Inflammatory macrophage treated with lipopolysaccharide for 1 hour (primary cell): ENCODE measurements at regions not wholly inside any gene's neighbourhood (a gene's known extent, or its start where the extent isn't known, plus 50 kb on each side); places are given as distances from the start of the nearest gene placed in this dataset.
"Not testable (repeated sequence)": the region's sequence is repeated elsewhere in the genome, so short reads cannot be mapped to it uniquely, and the experiment has no call there.

Experiments
- DNase-seq, 2 donors: peaks; one replicate each; pipeline ENCODE4 v3.0.0-alpha.2; 2020 to 2022

DNA sequence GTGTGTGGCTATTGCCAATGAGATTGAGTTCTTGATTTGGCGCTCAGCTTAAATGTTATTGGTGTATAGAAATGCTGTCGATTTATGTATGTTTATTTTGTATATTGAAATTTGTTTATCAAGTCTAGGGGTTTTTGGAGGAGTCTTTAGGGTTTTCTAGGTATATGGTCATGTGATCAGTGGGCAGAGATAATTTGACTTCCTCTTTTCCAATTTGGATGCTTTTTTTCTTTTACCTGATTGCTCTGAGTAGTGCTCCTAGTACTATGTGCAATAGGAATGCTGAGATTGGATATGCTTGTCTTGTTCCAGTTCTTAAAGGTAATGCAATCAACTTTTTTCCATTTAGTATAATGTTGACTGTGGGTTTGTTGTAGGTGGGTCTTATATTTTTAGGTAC, 99.8 kb upstream of the PMCH start:
- DNase-seq, result no peak

- no peak for DNase-seq
These were observed 96.9 kb upstream of the PMCH start for GRCh38 chr12:102294568-102294967.

DNA sequence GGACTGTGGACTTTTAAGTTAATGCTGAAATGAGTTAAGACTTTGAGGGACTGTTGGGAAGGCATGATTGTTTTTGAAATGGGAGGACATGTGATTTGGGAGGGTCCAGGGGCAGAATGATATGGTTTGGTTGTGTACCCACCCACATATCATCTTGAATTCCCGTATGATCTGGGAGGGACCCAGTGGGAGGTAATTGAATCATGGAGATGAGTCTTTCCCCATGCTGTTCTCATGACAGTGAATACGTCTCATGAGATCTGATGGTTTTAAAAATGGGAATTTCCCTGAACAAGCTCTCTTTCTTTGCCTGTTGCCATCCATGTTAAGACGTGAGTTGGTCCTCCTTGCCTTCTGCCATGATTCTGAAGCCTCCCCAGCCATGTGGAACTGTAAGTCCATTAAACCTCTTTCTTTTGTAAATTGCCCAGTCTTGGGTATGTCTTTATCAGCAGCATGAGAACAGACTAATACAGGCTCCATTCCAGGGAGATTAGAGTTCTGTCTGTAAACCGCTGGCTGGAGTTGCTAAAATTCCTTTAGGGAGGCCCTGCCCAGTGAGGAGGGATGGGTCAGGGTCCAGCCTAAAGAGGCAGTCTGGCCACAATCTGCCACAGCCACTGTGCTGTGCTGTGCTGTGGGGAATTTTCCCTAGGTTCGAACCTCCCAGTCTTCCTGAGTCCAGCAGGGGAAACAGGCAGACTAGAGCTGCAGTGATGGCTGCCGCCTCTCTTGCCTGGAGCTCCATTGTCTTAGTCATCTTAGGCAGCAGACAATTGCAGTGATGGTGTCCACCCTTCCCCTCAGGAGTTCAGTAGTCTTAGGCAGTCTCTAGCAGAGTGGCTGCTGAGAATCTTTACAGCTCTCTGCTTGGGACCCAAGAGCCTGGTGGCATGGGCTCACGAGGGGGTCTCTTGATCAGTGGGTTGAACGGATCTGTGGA, 94.1 kb upstream of the PMCH start:
- peak; percentile 10 to 12 for DNase-seq

DNA sequence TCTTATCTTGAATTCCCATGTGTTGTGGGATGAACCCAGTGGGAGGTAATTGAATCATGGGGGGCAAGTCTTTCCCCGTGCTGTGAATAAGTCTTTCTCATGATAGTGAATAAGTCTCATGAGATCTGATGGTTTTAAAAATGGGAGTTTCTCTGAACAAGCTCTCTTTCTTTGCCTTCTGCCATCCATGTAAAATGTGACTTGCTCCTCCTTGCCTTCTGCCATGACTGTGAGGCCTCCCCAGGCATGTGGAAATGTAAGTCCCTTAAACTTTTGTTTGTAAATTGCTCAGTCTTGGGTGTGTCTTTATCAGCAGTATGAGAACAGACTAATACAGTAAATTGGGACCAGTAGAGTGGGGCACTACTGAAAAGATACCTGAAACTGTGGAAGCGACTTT, 92.1 kb upstream of the PMCH start:
- DNase-seq, result not testable (repeated sequence)

- peak; percentile 2 to 20 for DNase-seq
These were observed 83.6 kb upstream of the PMCH start for GRCh38 chr12:102281231-102281630.

GRCh38 chr12:102255687-102256086, 58.1 kb upstream of the PMCH start:
- not testable (repeated sequence) for DNase-seq

- DNase-seq, result not testable (repeated sequence)
These were observed 53.4 kb upstream of the PMCH start for GRCh38 chr12:102251005-102251404.

DNA sequence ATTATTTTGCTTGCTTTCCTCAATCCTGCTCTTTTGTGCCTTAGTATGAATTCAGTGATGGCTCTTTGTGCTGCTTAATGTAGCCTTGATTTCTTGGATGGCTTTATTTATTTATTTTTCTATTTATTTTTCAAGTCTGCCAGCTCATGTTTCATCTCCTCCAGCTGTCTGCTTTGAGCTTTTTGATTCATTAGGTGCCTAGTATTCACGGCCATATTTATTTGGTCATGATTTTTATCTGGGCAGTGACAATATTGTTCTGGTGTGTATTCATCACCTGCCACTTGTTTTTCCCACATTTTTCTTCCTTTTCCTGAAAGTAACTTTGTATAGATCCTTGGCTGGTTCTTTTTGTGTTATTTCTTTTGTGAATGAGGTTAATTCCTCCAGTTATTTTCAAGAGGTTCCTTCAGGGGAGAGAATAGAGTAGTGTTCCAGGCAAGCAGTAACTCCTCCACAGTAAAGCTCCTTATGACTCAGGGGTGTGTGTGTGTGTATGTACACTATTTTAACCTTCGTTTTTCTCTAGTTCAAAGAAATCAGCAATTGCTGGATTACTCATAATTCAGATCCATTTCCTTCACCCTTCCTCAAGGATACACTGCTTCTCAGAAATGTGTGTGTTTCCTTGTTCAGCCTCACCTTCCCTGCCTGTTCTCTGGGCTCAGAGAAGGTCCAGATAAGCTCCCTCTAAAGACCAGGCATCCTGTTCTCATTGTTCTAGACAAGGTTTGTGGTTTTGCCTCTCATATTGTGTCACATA, 51.6 kb upstream of the PMCH start:
- no peak for DNase-seq
